H9 (cell line): ENCODE measurements at regions not wholly inside any gene's neighbourhood (a gene's known extent, or its start where the extent isn't known, plus 50 kb on each side); places are given as distances from the start of the nearest gene placed in this dataset.

Experiments used
- DNase-seq: peaks from one replicate; pipeline ENCODE4 v3.0.0-alpha.2; 2017
- H2AFZ ChIP-seq: one replicate; pipeline ENCODE4 v1.6.1; 2013; ENCODE audit warnings: mild to moderate bottlenecking, low read length, control low read depth, moderate library complexity
- H2AK5ac ChIP-seq: 2 replicates; pipeline ENCODE4 v1.6.1; 2013; ENCODE audit warnings: low read length, control low read depth, mixed read lengths; ENCODE audit not compliant: insufficient read length
- H2BK120ac ChIP-seq: one replicate; pipeline ENCODE4 v1.6.1; 2013; ENCODE audit warnings: low read depth, mild to moderate bottlenecking, low read length, control low read depth, inconsistent platforms; ENCODE audit not compliant: poor library complexity, severe bottlenecking
- H2BK12ac ChIP-seq: 2 replicates; pipeline ENCODE4 v1.6.1; 2013; ENCODE audit warnings: low read length, control low read depth, mixed read lengths, low read depth; ENCODE audit not compliant: insufficient read length
- H2BK15ac ChIP-seq: 2 replicates; pipeline ENCODE4 v1.6.1; 2013; ENCODE audit warnings: low read depth, low read length, control low read depth
- H2BK20ac ChIP-seq: one replicate; pipeline ENCODE4 v1.6.1; 2013; ENCODE audit warnings: low read depth, mild to moderate bottlenecking, low read length, control low read depth, inconsistent platforms; ENCODE audit not compliant: poor library complexity, severe bottlenecking
- H2BK5ac ChIP-seq: 2 replicates; pipeline ENCODE4 v1.6.1; 2013; ENCODE audit warnings: low read length, control low read depth, mixed read lengths; ENCODE audit not compliant: insufficient read length
- H3K14ac ChIP-seq: 2 replicates; pipeline ENCODE4 v1.6.1; 2013; ENCODE audit warnings: low read length, control low read depth; ENCODE audit not compliant: insufficient read depth
- H3K18ac ChIP-seq: 2 replicates; pipeline ENCODE4 v1.6.1; 2013; ENCODE audit warnings: low read depth, mild to moderate bottlenecking, mixed read lengths, low read length, control low read depth; ENCODE audit not compliant: insufficient read length
- H3K23ac ChIP-seq: 2 replicates; pipeline ENCODE4 v1.6.1; 2013; ENCODE audit warnings: low read length, control low read depth, mixed read lengths, low read depth; ENCODE audit not compliant: insufficient read length
- H3K23me2 ChIP-seq: 2 replicates; pipeline ENCODE4 v1.6.1; 2013; ENCODE audit warnings: low read depth, mild to moderate bottlenecking, mixed read lengths, low read length, control low read depth; ENCODE audit not compliant: insufficient read length, poor library complexity, severe bottlenecking
- H3K27ac ChIP-seq: 2 replicates; pipeline ENCODE4 v1.5.1; 2013; ENCODE audit warnings: low read length, control low read depth, mixed read lengths, low read depth; ENCODE audit not compliant: insufficient read length
- H3K27me3 ChIP-seq: 2 replicates; pipeline ENCODE4 v1.6.1; 2013; ENCODE audit warnings: low read length, control low read depth, inconsistent platforms; ENCODE audit not compliant: insufficient read depth
- H3K4ac ChIP-seq: 2 replicates; pipeline ENCODE4 v1.6.1; 2013; ENCODE audit warnings: low read depth, mild to moderate bottlenecking, control low read depth, inconsistent platforms, low read length, moderate library complexity
- H3K4me1 ChIP-seq: 2 replicates; pipeline ENCODE4 v1.6.1; 2013; ENCODE audit warnings: low read length, control low read depth, inconsistent platforms; ENCODE audit not compliant: insufficient read depth
- H3K4me2 ChIP-seq: 2 replicates; pipeline ENCODE4 v1.6.1; 2013; ENCODE audit warnings: low read length, control low read depth, mixed read lengths; ENCODE audit not compliant: insufficient read length, insufficient read depth
- H3K56ac ChIP-seq: 2 replicates; pipeline ENCODE4 v1.6.1; 2013; ENCODE audit warnings: low read depth, mild to moderate bottlenecking, mixed read lengths, low read length, control low read depth; ENCODE audit not compliant: insufficient read length
- H3K79me1 ChIP-seq: 2 replicates; pipeline ENCODE4 v1.6.1; 2013; ENCODE audit warnings: low read depth, mild to moderate bottlenecking, moderate library complexity, low read length, control low read depth, inconsistent platforms; ENCODE audit not compliant: insufficient read depth, poor library complexity, severe bottlenecking
- H3K79me2 ChIP-seq: 2 replicates; pipeline ENCODE4 v1.6.1; 2013; ENCODE audit warnings: low read length, control low read depth, inconsistent platforms; ENCODE audit not compliant: insufficient read depth
- H3K9ac ChIP-seq: 2 replicates; pipeline ENCODE4 v1.6.1; 2013; ENCODE audit warnings: low read length, control low read depth, mixed read lengths; ENCODE audit not compliant: insufficient read length; ENCODE audit errors: extremely low read depth
- H3K9me3 ChIP-seq: one replicate; pipeline ENCODE4 v1.6.1; 2013; ENCODE audit warnings: low read depth, low read length, inconsistent platforms; ENCODE audit not compliant: control insufficient read depth
- H3T11ph ChIP-seq: one replicate; pipeline ENCODE4 v1.6.1; 2013; ENCODE audit warnings: mild to moderate bottlenecking, low read length, control low read depth, inconsistent platforms
- H4K20me1 ChIP-seq: one replicate; pipeline ENCODE4 v1.6.1; 2013; ENCODE audit not compliant: control insufficient read depth, insufficient read length, insufficient read depth
- H4K5ac ChIP-seq: 2 replicates; pipeline ENCODE4 v1.6.1; 2013; ENCODE audit warnings: low read depth, mild to moderate bottlenecking, mixed read lengths, low read length, control low read depth; ENCODE audit not compliant: insufficient read length
- H4K8ac ChIP-seq: replicated peaks from 2 replicates; pipeline ENCODE4 v1.6.1; 2013; ENCODE audit warnings: low read length, control low read depth, mixed read lengths, low read depth; ENCODE audit not compliant: insufficient read length
- H4K91ac ChIP-seq: 2 replicates; pipeline ENCODE4 v1.6.1; 2013; ENCODE audit warnings: low read depth, mild to moderate bottlenecking, moderate library complexity, mixed read lengths, low read length, control low read depth; ENCODE audit not compliant: insufficient read length
- H3K27ac Mint-ChIP-seq, 3 experiments: 2 replicates in 2 of 3; 3 replicates in 1 of 3; pipeline ENCODE4 v1.8.0; 2020 to 2021; ENCODE audit warnings: mixed read lengths in 3 of 3, mild to moderate bottlenecking in 1 of 3, moderate library complexity in 1 of 3
- H3K27me3 Mint-ChIP-seq: 2 replicates; pipeline ENCODE4 v1.8.0; 2021; ENCODE audit warnings: low read depth, mild to moderate bottlenecking, moderate library complexity, mixed read lengths
- H3K36me3 Mint-ChIP-seq, 3 experiments: 2 replicates in 2 of 3; 3 replicates in 1 of 3; pipeline ENCODE4 v1.8.0; 2020 to 2021; ENCODE audit warnings: low read depth in 3 of 3, mixed read lengths in 3 of 3; ENCODE audit not compliant: insufficient read depth in 1 of 3
- H3K4me1 Mint-ChIP-seq, 2 experiments: 2 replicates each; pipeline ENCODE4 v1.8.0; 2020; ENCODE audit warnings: mixed read lengths in 2 of 2
- H3K4me3 Mint-ChIP-seq, 2 experiments: 2 replicates in 1 of 2; 3 replicates in 1 of 2; pipeline ENCODE4 v1.8.0; 2020 to 2021; ENCODE audit warnings: mild to moderate bottlenecking in 2 of 2, mixed read lengths in 2 of 2, moderate library complexity in 1 of 2
- H3K9me3 Mint-ChIP-seq, 2 experiments: 2 replicates in 1 of 2; 3 replicates in 1 of 2; pipeline ENCODE4 v1.8.0; 2020; ENCODE audit warnings: mild to moderate bottlenecking in 2 of 2, mixed read lengths in 2 of 2, moderate library complexity in 1 of 2
- whole genome bisulfite sequencing: extraction: QIAGEN DNeasy Blood & Tissue Kit; methylation state at CpG from one replicate; pipeline ENCODE4 v1.1.7; 2013; ENCODE audit warnings: missing lambda C conversion rate, low lambda C conversion rate, mixed read lengths; ENCODE audit not compliant: insufficient read length; ENCODE audit errors: extremely low coverage; 5-methylcytosine and 5-hydroxymethylcytosine counted together
- TF ChIP-seq, protein P1 (sequence below): fragments of 200-600 bp; sonication (generic); conservative IDR thresholded peaks from 3 replicates; pipeline ENCODE4 v1.8.0; 2021; ENCODE audit warnings: antibody characterized with exemption, mild to moderate bottlenecking

DNA sequence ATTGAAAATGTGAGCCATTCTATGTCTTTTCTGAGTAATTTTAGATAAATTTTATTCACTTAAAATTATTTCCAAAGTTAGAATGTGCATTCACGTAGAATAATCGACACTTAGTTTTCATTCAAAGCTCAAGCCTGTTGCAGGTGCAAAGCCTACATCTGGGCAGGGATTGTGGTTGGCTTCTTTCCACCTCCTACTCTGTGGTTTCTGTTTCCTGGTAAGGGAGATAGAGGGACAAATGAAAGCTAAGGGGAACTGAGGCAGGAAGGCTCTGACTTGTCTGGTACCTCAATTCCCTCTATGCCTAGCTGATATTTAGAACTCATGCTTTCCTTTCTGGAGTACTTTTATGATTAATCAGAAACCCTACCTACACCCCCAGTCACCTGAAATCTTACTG is 251.2 kb upstream of the DPYD start:
- Mint-ChIP-seq H3K9me3 (no peaks in the 10 kb centered on the region), H3K36me3 (no peaks in the 10 kb centered on the region), H3K27ac (no peak overlapping the region), H3K27me3 (no peaks in the 10 kb centered on the region), H3K4me3 (no peak overlapping the region), H3K4me1 (peaks cover 4% of the 10 kb centered on the region in 2 experiments; a peak in 3 of 4 replicates)
- no peak overlapping the region for H2BK5ac ChIP-seq
- no peak for DNase-seq
- WGBS: no CpG with 5 or more reads among the region's 2 CpGs
- H2BK20ac ChIP-seq: no peak overlapping the region
- no peaks in the 10 kb centered on the region for H3K9me3 ChIP-seq
- no peak overlapping the region for H4K8ac ChIP-seq
- TF ChIP-seq, protein P1, sequence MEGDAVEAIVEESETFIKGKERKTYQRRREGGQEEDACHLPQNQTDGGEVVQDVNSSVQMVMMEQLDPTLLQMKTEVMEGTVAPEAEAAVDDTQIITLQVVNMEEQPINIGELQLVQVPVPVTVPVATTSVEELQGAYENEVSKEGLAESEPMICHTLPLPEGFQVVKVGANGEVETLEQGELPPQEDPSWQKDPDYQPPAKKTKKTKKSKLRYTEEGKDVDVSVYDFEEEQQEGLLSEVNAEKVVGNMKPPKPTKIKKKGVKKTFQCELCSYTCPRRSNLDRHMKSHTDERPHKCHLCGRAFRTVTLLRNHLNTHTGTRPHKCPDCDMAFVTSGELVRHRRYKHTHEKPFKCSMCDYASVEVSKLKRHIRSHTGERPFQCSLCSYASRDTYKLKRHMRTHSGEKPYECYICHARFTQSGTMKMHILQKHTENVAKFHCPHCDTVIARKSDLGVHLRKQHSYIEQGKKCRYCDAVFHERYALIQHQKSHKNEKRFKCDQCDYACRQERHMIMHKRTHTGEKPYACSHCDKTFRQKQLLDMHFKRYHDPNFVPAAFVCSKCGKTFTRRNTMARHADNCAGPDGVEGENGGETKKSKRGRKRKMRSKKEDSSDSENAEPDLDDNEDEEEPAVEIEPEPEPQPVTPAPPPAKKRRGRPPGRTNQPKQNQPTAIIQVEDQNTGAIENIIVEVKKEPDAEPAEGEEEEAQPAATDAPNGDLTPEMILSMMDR: no peak
- H3K23ac ChIP-seq: no peak overlapping the region
- H2BK120ac ChIP-seq: no peak overlapping the region
- H3K14ac ChIP-seq: no peak overlapping the region
- H3K79me2 ChIP-seq: no peaks in the 10 kb centered on the region
- H3T11ph ChIP-seq: no peak overlapping the region
- H3K79me1 ChIP-seq: no peaks in the 10 kb centered on the region
- no peak overlapping the region for H2AFZ ChIP-seq
- H3K56ac ChIP-seq: no peak overlapping the region
- H4K20me1 ChIP-seq: no peaks in the 10 kb centered on the region
- H3K4me2 ChIP-seq: no peak overlapping the region
- H3K4ac ChIP-seq: no peak overlapping the region
- no peak overlapping the region for H2AK5ac ChIP-seq
- H4K5ac ChIP-seq: no peak overlapping the region
- no peak overlapping the region for H3K18ac ChIP-seq
- H3K4me1 ChIP-seq: no peaks in the 10 kb centered on the region
- no peak overlapping the region for H3K27ac ChIP-seq
- H3K23me2 ChIP-seq: no peaks in the 10 kb centered on the region
- H4K91ac ChIP-seq: no peak overlapping the region
- no peaks in the 10 kb centered on the region for H3K27me3 ChIP-seq
- no peak overlapping the region for H3K9ac ChIP-seq
- no peak overlapping the region for H2BK15ac ChIP-seq
- H2BK12ac ChIP-seq: no peak overlapping the region
